Esophagus squamous epithelium (tissue), 5 donors: ENCODE measurements at regions not wholly inside any gene's neighbourhood (a gene's known extent, or its start where the extent isn't known, plus 50 kb on each side); places are given as distances from the start of the nearest gene placed in this dataset.

Source experiments
- DNase-seq: peaks from one replicate; lab custom pipeline; 2025; lab: John Stamatoyannopoulos, UW
- H3K27ac ChIP-seq, 4 donors: fragments of 200-600 bp; sonication (generic); one replicate each; pipeline ENCODE4 v1.5.1; 2016 to 2019; ENCODE audit warnings: mild to moderate bottlenecking in 1 of 4
- H3K27me3 ChIP-seq, 4 donors: fragments of 200-600 bp; sonication (generic); 1 replicate in 3 of 4; 2 replicates in 1 of 4; pipeline versions ENCODE4 v1.5.1 to v1.6.0; 2017 to 2021; ENCODE audit warnings: antibody characterized with exemption in 1 of 4
- H3K36me3 ChIP-seq, 3 donors: fragments of 200-600 bp; sonication (generic); one replicate each; pipeline ENCODE4 v1.5.1; 2016 to 2019
- H3K4me1 ChIP-seq, 3 donors: fragments of 200-600 bp; sonication (generic); one replicate each; pipeline ENCODE4 v1.5.1; 2017 to 2019
- H3K4me3 ChIP-seq, 4 donors: fragments of 200-600 bp; sonication (generic); 1 replicate in 3 of 4; 2 replicates in 1 of 4; pipeline ENCODE4 v1.5.1; 2016 to 2019; ENCODE audit warnings: mild to moderate bottlenecking in 2 of 4, moderate library complexity in 1 of 4
- H3K9me3 ChIP-seq, 3 donors: fragments of 200-600 bp; sonication (generic); one replicate each; pipeline ENCODE4 v1.5.1; 2016 to 2019
- CTCF ChIP-seq, 6 experiments: fragments of 450-650 bp in 4 of 6; fragments of 200-600 bp in 2 of 6; sonication (generic) in 2 of 6; IDR thresholded peaks; one replicate each; pipeline ENCODE4 v1.5.1; 2016 to 2019; ENCODE audit warnings: antibody characterized with exemption in 6 of 6, mild to moderate bottlenecking in 4 of 6, moderate library complexity in 4 of 6
- POLR2A ChIP-seq, 4 donors: fragments of 450-650 bp; IDR thresholded peaks; one replicate each; pipeline ENCODE4 v1.6.1; 2017; ENCODE audit warnings: antibody characterized with exemption in 4 of 4, mild to moderate bottlenecking in 4 of 4, moderate library complexity in 3 of 4
- WGBS, 2 donors: methylation state at CpG; one replicate each; pipeline ENCODE4 v1.1.5; 2018; 5-methylcytosine and 5-hydroxymethylcytosine counted together
- intact Hi-C: fragments of 100-400 bp; cut with DNase I; formaldehyde crosslinking; loops from one replicate; pipeline ENCODE4 v1.15.0; 2022
- donor health status: DM: yes; HTN: yes; CAD: no.

DNA sequence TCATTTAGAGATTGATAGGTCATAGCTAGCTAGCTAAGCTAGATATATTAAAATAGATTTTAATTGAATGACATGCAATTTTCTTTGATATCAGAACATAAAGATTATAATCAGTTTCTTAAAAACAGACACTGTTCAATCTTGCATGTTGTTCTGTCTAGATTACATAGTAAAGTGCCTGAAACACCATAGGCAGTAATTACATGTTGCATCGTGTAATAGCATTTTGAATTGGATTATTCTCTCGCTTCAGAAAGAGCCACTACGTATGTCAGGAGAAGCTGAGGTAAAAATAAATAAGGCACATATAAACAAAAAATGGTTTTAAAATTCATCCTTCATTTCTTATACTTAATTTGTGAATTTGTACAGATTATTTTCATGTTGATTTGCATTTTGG lies 148.0 kb upstream of the CDH12 start:
- H3K27me3 ChIP-seq: no peaks in the 10 kb centered on the region
- intact Hi-C loops: no loop called here
- 84 to 98% methylated on average over 3 of the region's 3 CpGs for whole genome bisulfite sequencing, 2 donors

GRCh38 chr5:22998774-22999173 lies 145.6 kb upstream of the CDH12 start:
- Histone ChIP-seq H3K9me3 (no peaks in the 10 kb centered on the region), H3K27ac (no peak overlapping the region), H3K4me3 (no peak overlapping the region), H3K4me1 (no peaks in the 10 kb centered on the region), H3K36me3 (no peaks in the 10 kb centered on the region), H3K27me3 (no peaks in the 10 kb centered on the region)
- TF ChIP-seq CTCF (IDR thresholded peaks at IDR 0.05): no peak
- no peak for TF ChIP-seq POLR2A (IDR thresholded peaks at IDR 0.05)
- intact Hi-C loops: no loop called here
- 22 to 24% methylated on average over 1 of the region's 1 CpG for WGBS, 2 donors
- no peak for DNase-seq

More for the DNA sequence above, 148.0 kb upstream of the CDH12 start:
- Histone ChIP-seq H3K4me3 (no peak overlapping the region), H3K27ac (no peak overlapping the region), H3K4me1 (no peaks in the 10 kb centered on the region), H3K9me3 (no peaks in the 10 kb centered on the region), H3K36me3 (no peaks in the 10 kb centered on the region)
- DNase-seq: no peak
- no peak for TF ChIP-seq POLR2A (IDR thresholded peaks at IDR 0.05)
- no peak for TF ChIP-seq CTCF (IDR thresholded peaks at IDR 0.05)

GRCh38 chr5:22998362-22998761 lies 145.2 kb upstream of the CDH12 start:
- no peak overlapping the region for H3K27ac ChIP-seq
- DNase-seq: no peak
- TF ChIP-seq POLR2A (IDR thresholded peaks at IDR 0.05) (no peak), CTCF (IDR thresholded peaks at IDR 0.05) (no peak)
- no peak overlapping the region for H3K4me3 ChIP-seq
- no peaks in the 10 kb centered on the region for H3K27me3 ChIP-seq
- no peaks in the 10 kb centered on the region for H3K9me3 ChIP-seq
- H3K36me3 ChIP-seq: no peaks in the 10 kb centered on the region
- intact Hi-C loops: no loop called here
- H3K4me1 ChIP-seq: no peaks in the 10 kb centered on the region

DNA sequence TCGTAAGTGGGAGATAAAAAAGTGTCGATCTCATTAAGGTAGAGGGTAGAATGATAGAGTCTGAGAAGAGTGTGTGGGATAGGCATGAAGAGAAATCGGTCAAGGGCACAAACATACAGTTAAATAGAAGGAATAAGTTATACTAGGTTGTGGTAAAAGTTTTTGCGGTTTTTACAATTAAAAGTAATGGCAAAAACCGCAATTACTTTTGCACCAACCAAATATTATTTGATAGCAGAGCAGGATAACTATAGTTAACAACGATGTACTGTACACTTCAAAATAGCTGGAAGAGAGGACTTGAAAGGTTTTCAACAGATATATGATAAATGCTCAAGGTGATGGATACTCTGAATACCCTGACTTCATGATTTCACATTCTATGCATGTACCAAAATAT lies 135.8 kb upstream of the CDH12 start:
- Histone ChIP-seq H3K4me3 (no peak overlapping the region), H3K27ac (no peak overlapping the region), H3K36me3 (no peaks in the 10 kb centered on the region), H3K4me1 (no peaks in the 10 kb centered on the region), H3K27me3 (no peaks in the 10 kb centered on the region), H3K9me3 (peaks cover 0 to 7% (median 0%) of the 10 kb centered on the region in 3 donors)
- intact Hi-C loops: no loop called here
- no peak for DNase-seq
- no peak for TF ChIP-seq POLR2A (IDR thresholded peaks at IDR 0.05)
- no peak for TF ChIP-seq CTCF (IDR thresholded peaks at IDR 0.05)
- 75 to 84% methylated on average over 6 of the region's 6 CpGs for WGBS, 2 donors

- no peak for DNase-seq
- H3K9me3 ChIP-seq: no peaks in the 10 kb centered on the region
- TF ChIP-seq CTCF (IDR thresholded peaks at IDR 0.05) (no peak), POLR2A (IDR thresholded peaks at IDR 0.05) (no peak)
- no peaks in the 10 kb centered on the region for H3K4me1 ChIP-seq
- intact Hi-C loops: no loop called here
- no peaks in the 10 kb centered on the region for H3K36me3 ChIP-seq
- no peak overlapping the region for H3K4me3 ChIP-seq
- H3K27me3 ChIP-seq: no peaks in the 10 kb centered on the region
- no peak overlapping the region for H3K27ac ChIP-seq
These were observed 133.1 kb upstream of the CDH12 start for GRCh38 chr5:22986281-22986680.
